Right lobe of liver (tissue), 4 donors: ENCODE measurements at regions not wholly inside any gene's neighbourhood (a gene's known extent, or its start where the extent isn't known, plus 50 kb on each side); places are given as distances from the start of the nearest gene placed in this dataset.

Source experiments
- POLR2A ChIP-seq: fragments of 450-650 bp; IDR thresholded peaks from one replicate; pipeline ENCODE4 v1.6.1; 2017; ENCODE audit warnings: antibody characterized with exemption, mild to moderate bottlenecking
- TF ChIP-seq, protein P1 (sequence below), 4 donors: fragments of 200-600 bp in 3 of 4; fragments of 450-650 bp in 1 of 4; IDR thresholded peaks; one replicate each; pipeline versions ENCODE4 v1.5.1 to v1.8.0; 2016 to 2022; ENCODE audit warnings: antibody characterized with exemption in 4 of 4, mild to moderate bottlenecking in 2 of 4
- donor health status: DM: no; HTN: no; CAD: no.
- donor health status: DM: no; HTN: no; CAD: no.
- donor health status: DM: no; HTN: yes; CAD: no.

DNA sequence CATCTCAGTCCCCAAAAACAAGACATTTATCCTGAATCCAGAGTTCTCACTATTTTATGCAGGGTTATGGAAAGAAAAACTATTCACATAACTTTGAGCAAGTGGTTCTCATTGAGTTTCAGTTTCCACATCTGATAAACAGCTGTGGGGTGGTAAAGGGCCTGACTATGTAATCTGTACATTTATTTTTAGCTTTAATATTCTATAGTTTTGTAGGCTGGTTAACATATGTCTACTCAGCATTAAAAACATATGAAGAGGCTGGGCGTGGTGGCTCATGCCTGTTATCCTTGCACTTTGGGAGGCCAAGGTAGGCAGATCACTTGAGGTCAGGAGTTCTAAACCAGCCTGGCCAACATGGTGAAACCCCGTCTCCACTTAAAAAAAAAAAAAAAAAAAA is 301.5 kb upstream of the CCNG1 start:
- no peak for TF ChIP-seq POLR2A
- TF ChIP-seq, protein P1, sequence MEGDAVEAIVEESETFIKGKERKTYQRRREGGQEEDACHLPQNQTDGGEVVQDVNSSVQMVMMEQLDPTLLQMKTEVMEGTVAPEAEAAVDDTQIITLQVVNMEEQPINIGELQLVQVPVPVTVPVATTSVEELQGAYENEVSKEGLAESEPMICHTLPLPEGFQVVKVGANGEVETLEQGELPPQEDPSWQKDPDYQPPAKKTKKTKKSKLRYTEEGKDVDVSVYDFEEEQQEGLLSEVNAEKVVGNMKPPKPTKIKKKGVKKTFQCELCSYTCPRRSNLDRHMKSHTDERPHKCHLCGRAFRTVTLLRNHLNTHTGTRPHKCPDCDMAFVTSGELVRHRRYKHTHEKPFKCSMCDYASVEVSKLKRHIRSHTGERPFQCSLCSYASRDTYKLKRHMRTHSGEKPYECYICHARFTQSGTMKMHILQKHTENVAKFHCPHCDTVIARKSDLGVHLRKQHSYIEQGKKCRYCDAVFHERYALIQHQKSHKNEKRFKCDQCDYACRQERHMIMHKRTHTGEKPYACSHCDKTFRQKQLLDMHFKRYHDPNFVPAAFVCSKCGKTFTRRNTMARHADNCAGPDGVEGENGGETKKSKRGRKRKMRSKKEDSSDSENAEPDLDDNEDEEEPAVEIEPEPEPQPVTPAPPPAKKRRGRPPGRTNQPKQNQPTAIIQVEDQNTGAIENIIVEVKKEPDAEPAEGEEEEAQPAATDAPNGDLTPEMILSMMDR (IDR thresholded peaks at IDR 0.05) = no peak
